ENCODE measurements at regions not wholly inside any gene's neighbourhood (a gene's known extent, or its start where the extent isn't known, plus 50 kb on each side); places are given as distances from the start of the nearest gene placed in this dataset.

- H3K4me3 ChIP-seq (replicated peaks; ENCODE audit: insufficient read depth, low read length), result no peak overlapping the region
- DNase-seq (ENCODE audit: low read depth in 1 of 2, low spot score in 1 of 2), result no peak
- no peak overlapping the region for H3K27ac ChIP-seq (replicated peaks)
- no peaks in the 10 kb centered on the region for H3K27me3 ChIP-seq (ENCODE audit: insufficient read depth, poor library complexity, severe bottlenecking)
- TF ChIP-seq SPI1 (IDR thresholded peaks at IDR 0.05; ENCODE audit: borderline replicate concordance, low read depth) (no peak), GABPA (IDR thresholded peaks at IDR 0.05; ENCODE audit: low read depth) (no peak), POLR2AphosphoS5 (IDR thresholded peaks at IDR 0.05; ENCODE audit: low read depth) (no peak), REST (IDR thresholded peaks at IDR 0.05; ENCODE audit: insufficient replicate concordance, low read depth) (no peak), CTCF (IDR thresholded peaks at IDR 0.05; ENCODE audit: insufficient read depth, low read length) (no peak)
Measured at GRCh38 chr18:6625481-6625880, 104.0 kb upstream of the ARHGAP28 start.

GRCh38 chr18:6626457-6626856 lies 103.1 kb upstream of the ARHGAP28 start:
- no peak for DNase-seq (ENCODE audit: low read depth in 1 of 2, low spot score in 1 of 2)
- no peak overlapping the region for H3K4me3 ChIP-seq (replicated peaks; ENCODE audit: insufficient read depth, low read length)

GRCh38 chr18:6627645-6628044 lies 101.9 kb upstream of the ARHGAP28 start:
- TF ChIP-seq SPI1 (IDR thresholded peaks at IDR 0.05; ENCODE audit: borderline replicate concordance, low read depth), result no peak
- no peak for TF ChIP-seq GABPA (IDR thresholded peaks at IDR 0.05; ENCODE audit: low read depth)
- no peak for TF ChIP-seq REST (IDR thresholded peaks at IDR 0.05; ENCODE audit: insufficient replicate concordance, low read depth)
- TF ChIP-seq CTCF (IDR thresholded peaks at IDR 0.05; ENCODE audit: insufficient read depth, low read length), result no peak
- TF ChIP-seq POLR2AphosphoS5 (IDR thresholded peaks at IDR 0.05; ENCODE audit: low read depth), result no peak
- no peaks in the 10 kb centered on the region for H3K27me3 ChIP-seq (ENCODE audit: insufficient read depth, poor library complexity, severe bottlenecking)
- no peak overlapping the region for H3K27ac ChIP-seq (replicated peaks)
- no peak overlapping the region for H3K4me3 ChIP-seq (replicated peaks; ENCODE audit: insufficient read depth, low read length)
- no peak for DNase-seq (ENCODE audit: low read depth in 1 of 2, low spot score in 1 of 2)

More at GRCh38 chr18:6626457-6626856, 103.1 kb upstream of the ARHGAP28 start:
- TF ChIP-seq SPI1 (IDR thresholded peaks at IDR 0.05; ENCODE audit: borderline replicate concordance, low read depth) (no peak), REST (IDR thresholded peaks at IDR 0.05; ENCODE audit: insufficient replicate concordance, low read depth) (no peak), POLR2AphosphoS5 (IDR thresholded peaks at IDR 0.05; ENCODE audit: low read depth) (no peak), CTCF (IDR thresholded peaks at IDR 0.05; ENCODE audit: insufficient read depth, low read length) (no peak), GABPA (IDR thresholded peaks at IDR 0.05; ENCODE audit: low read depth) (no peak)
- Histone ChIP-seq H3K27me3 (ENCODE audit: insufficient read depth, poor library complexity, severe bottlenecking) (no peaks in the 10 kb centered on the region), H3K27ac (replicated peaks) (no peak overlapping the region)
